ENCODE measurements at regions not wholly inside any gene's neighbourhood (a gene's known extent, or its start where the extent isn't known, plus 50 kb on each side); places are given as distances from the start of the nearest gene placed in this dataset.

DNA sequence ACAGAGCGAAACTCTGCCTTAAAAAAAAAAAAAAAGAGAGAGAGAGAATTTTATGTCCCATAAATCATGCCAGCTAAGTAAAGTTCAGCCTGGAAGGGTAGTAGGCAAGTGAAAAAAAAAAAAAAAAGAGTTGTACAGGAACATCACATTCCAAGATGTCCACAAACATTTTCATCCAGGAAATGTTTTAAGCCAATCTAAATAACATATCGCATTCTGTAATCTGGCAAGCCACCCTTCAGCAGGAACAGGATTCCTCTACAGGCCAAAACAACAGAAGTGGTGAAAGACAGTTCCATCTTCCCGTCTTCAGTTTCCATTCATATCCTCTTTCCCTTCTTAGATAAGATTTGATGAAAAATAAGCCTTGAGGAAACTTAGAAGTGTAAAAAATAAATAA is 1108.1 kb upstream of the DDX18 start:
- TF ChIP-seq FOSL1 (IDR thresholded peaks at IDR 0.05; ENCODE audit: low read depth), result no peak
- no peak for TF ChIP-seq MAX (IDR thresholded peaks at IDR 0.05)
- no peak for TF ChIP-seq YY1 (IDR thresholded peaks at IDR 0.05; ENCODE audit: extremely low read depth, insufficient replicate concordance, low read depth, low read length)
- TF ChIP-seq ELF1 (IDR thresholded peaks at IDR 0.05; ENCODE audit: borderline replicate concordance, low read depth), result no peak
- ChIA-PET CTCF (no interaction called here), RAD21 (ENCODE audit: low non-redundant PET in 1 of 2, low total read pairs in 2 of 2, uncharacterized antibody in 2 of 2, unreplicated experiment in 2 of 2) (no interaction called here), POLR2A (no interaction called here)
- no peak overlapping the region for H3K4me3 ChIP-seq (replicated peaks in 1 of 2; ENCODE audit: low read depth in 1 of 2, low read length in 2 of 2)
- H3K36me3 ChIP-seq (ENCODE audit: control insufficient read depth in 1 of 2, insufficient read depth in 2 of 2, low read length in 2 of 2), result no peaks in the 10 kb centered on the region
- no peaks in the 10 kb centered on the region for H4K20me1 ChIP-seq (ENCODE audit: insufficient read depth)
- H3K27me3 ChIP-seq (ENCODE audit: insufficient read depth, low read length), result no peaks in the 10 kb centered on the region
- no peak overlapping the region for H3K4me2 ChIP-seq (ENCODE audit: low read length)
- H3K79me2 ChIP-seq (ENCODE audit: insufficient read depth, low read length), result no peaks in the 10 kb centered on the region
- H3K27ac ChIP-seq (ENCODE audit: low read depth, low read length), result no peak overlapping the region
- intact Hi-C loops (cut with micrococcal nuclease), result no loop called here
- no peak for ATAC-seq
- no peaks in the 10 kb centered on the region for H3K9me2 ChIP-seq (ENCODE audit: insufficient read depth)
- DNase-seq (ENCODE audit: low read depth, low spot score), result no peak
- H3K9ac ChIP-seq (ENCODE audit: low read length), result no peak overlapping the region
- H3K9me3 ChIP-seq (ENCODE audit: control insufficient read depth in 1 of 2, insufficient read depth in 1 of 2, low read depth in 1 of 2, low read length in 2 of 2), result peaks cover 5 to 35% of the 10 kb centered on the region in 2 experiments; a peak in 3 of 4 replicates
- BruUV-seq (replicated peaks), result no TSS peak
- no peak overlapping the region for H2AFZ ChIP-seq (ENCODE audit: low read depth, low read length, poor library complexity, severe bottlenecking)
- no peaks in the 10 kb centered on the region for H3K4me1 ChIP-seq (ENCODE audit: control insufficient read depth in 1 of 2, insufficient read depth in 2 of 2, low read length in 2 of 2)

- RAD21 ChIA-PET (ENCODE audit: low non-redundant PET in 1 of 2, low total read pairs in 2 of 2, uncharacterized antibody in 2 of 2, unreplicated experiment in 2 of 2), result no interaction called here
- POLR2A ChIA-PET, result no interaction called here
These were observed 1098.5 kb upstream of the DDX18 start for GRCh38 chr2:116716038-116716437.

More at GRCh38 chr2:116716038-116716437, 1098.5 kb upstream of the DDX18 start:
- no peak overlapping the region for H3K4me2 ChIP-seq (ENCODE audit: low read length)
- H3K36me3 ChIP-seq (ENCODE audit: control insufficient read depth in 1 of 2, insufficient read depth in 2 of 2, low read length in 2 of 2), result no peaks in the 10 kb centered on the region
- no peaks in the 10 kb centered on the region for H3K9me2 ChIP-seq (ENCODE audit: insufficient read depth)
- H3K9me3 ChIP-seq (ENCODE audit: control insufficient read depth in 1 of 2, insufficient read depth in 1 of 2, low read depth in 1 of 2, low read length in 2 of 2), result peaks cover 10 to 14% of the 10 kb centered on the region in 2 experiments; a peak in 2 of 4 replicates
- no peaks in the 10 kb centered on the region for H3K79me2 ChIP-seq (ENCODE audit: insufficient read depth, low read length)
- no peak overlapping the region for H3K9ac ChIP-seq (ENCODE audit: low read length)
- no TSS peak for BruUV-seq (replicated peaks)
- no peaks in the 10 kb centered on the region for H3K4me1 ChIP-seq (ENCODE audit: control insufficient read depth in 1 of 2, insufficient read depth in 2 of 2, low read length in 2 of 2)
- H4K20me1 ChIP-seq (ENCODE audit: insufficient read depth), result no peaks in the 10 kb centered on the region
- H3K27me3 ChIP-seq (ENCODE audit: insufficient read depth, low read length), result no peaks in the 10 kb centered on the region
- no peak for DNase-seq (ENCODE audit: low read depth, low spot score)
- intact Hi-C loops (cut with micrococcal nuclease), result no loop called here
- no peak for ATAC-seq
- H3K27ac ChIP-seq (ENCODE audit: low read depth, low read length), result no peak overlapping the region
- H2AFZ ChIP-seq (ENCODE audit: low read depth, low read length, poor library complexity, severe bottlenecking), result no peak overlapping the region
- no peak for TF ChIP-seq JUND (IDR thresholded peaks at IDR 0.05)
- no peak for TF ChIP-seq ZNF274 (IDR thresholded peaks at IDR 0.05; ENCODE audit: low read depth, low read length)
- no peak for TF ChIP-seq EGR1 (IDR thresholded peaks at IDR 0.05; ENCODE audit: low read depth)
- TF ChIP-seq, protein P1, sequence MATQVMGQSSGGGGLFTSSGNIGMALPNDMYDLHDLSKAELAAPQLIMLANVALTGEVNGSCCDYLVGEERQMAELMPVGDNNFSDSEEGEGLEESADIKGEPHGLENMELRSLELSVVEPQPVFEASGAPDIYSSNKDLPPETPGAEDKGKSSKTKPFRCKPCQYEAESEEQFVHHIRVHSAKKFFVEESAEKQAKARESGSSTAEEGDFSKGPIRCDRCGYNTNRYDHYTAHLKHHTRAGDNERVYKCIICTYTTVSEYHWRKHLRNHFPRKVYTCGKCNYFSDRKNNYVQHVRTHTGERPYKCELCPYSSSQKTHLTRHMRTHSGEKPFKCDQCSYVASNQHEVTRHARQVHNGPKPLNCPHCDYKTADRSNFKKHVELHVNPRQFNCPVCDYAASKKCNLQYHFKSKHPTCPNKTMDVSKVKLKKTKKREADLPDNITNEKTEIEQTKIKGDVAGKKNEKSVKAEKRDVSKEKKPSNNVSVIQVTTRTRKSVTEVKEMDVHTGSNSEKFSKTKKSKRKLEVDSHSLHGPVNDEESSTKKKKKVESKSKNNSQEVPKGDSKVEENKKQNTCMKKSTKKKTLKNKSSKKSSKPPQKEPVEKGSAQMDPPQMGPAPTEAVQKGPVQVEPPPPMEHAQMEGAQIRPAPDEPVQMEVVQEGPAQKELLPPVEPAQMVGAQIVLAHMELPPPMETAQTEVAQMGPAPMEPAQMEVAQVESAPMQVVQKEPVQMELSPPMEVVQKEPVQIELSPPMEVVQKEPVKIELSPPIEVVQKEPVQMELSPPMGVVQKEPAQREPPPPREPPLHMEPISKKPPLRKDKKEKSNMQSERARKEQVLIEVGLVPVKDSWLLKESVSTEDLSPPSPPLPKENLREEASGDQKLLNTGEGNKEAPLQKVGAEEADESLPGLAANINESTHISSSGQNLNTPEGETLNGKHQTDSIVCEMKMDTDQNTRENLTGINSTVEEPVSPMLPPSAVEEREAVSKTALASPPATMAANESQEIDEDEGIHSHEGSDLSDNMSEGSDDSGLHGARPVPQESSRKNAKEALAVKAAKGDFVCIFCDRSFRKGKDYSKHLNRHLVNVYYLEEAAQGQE (IDR thresholded peaks at IDR 0.05; ENCODE audit: low read depth), result no peak
- TF ChIP-seq MAX (IDR thresholded peaks at IDR 0.05), result no peak
- no peak for TF ChIP-seq POLR2AphosphoS5 (IDR thresholded peaks at IDR 0.05; ENCODE audit: low read depth, low read length)
- TF ChIP-seq, protein P2, sequence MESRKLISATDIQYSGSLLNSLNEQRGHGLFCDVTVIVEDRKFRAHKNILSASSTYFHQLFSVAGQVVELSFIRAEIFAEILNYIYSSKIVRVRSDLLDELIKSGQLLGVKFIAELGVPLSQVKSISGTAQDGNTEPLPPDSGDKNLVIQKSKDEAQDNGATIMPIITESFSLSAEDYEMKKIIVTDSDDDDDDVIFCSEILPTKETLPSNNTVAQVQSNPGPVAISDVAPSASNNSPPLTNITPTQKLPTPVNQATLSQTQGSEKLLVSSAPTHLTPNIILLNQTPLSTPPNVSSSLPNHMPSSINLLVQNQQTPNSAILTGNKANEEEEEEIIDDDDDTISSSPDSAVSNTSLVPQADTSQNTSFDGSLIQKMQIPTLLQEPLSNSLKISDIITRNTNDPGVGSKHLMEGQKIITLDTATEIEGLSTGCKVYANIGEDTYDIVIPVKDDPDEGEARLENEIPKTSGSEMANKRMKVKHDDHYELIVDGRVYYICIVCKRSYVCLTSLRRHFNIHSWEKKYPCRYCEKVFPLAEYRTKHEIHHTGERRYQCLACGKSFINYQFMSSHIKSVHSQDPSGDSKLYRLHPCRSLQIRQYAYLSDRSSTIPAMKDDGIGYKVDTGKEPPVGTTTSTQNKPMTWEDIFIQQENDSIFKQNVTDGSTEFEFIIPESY (IDR thresholded peaks at IDR 0.05; ENCODE audit: extremely low read depth, insufficient replicate concordance, low read length), result no peak
- TF ChIP-seq SIN3A (IDR thresholded peaks at IDR 0.05; ENCODE audit: low read depth), result no peak
- TF ChIP-seq ELF1 (IDR thresholded peaks at IDR 0.05; ENCODE audit: borderline replicate concordance, low read depth), result no peak
- TF ChIP-seq POLR2A (IDR thresholded peaks at IDR 0.05; ENCODE audit: borderline replicate concordance, extremely low read depth, insufficient read depth, insufficient read length), result no peak
- TF ChIP-seq SRF (IDR thresholded peaks at IDR 0.05; ENCODE audit: low read depth), result no peak
- no peak for TF ChIP-seq CEBPB (IDR thresholded peaks at IDR 0.05; ENCODE audit: low read depth)
- TF ChIP-seq EZH2phosphoT487 (IDR thresholded peaks at IDR 0.05; ENCODE audit: borderline replicate concordance), result no peak
- H3K4me3 ChIP-seq (replicated peaks in 1 of 2; ENCODE audit: low read depth in 1 of 2, low read length in 2 of 2), result no peak overlapping the region
- CTCF ChIA-PET, result no interaction called here
